ENCODE measurements at regions not wholly inside any gene's neighbourhood (a gene's known extent, or its start where the extent isn't known, plus 50 kb on each side); places are given as distances from the start of the nearest gene placed in this dataset.

DNA sequence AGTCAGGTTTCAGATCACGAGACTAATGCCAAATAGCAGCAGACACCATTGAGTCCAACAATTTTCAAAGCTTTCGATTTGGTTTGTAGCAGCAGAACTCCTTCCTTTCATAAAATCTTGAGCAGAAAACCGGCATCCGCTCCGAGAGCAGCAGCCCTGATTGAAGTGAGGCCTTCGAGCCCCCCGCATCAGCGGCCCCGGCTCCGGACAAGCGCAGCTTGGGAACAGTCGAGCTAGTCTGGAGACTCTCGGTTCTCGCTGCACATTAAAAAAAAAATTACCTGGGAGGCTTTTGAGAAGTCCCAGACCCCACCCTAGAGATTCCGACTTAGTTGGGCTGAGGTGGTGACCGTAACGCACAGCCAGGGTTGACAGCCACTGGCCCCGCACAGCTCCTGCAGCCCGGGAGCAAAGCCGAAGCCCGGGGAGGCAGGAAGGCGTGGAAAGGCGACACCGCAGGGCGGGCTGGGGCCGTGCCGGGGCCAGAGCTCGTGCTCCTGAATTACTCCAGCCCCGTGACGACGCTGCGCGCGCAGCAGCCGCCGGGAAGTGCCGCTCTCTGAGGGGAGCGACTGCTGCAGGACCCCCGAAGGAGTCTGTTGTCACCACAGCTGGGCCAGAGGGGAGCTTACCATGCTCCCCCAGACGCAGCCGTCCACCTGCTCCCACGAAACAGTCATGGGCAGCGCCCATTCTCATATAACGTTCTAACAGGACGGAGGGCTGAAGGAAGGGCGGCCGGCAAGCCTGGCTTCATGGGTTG is 57.8 kb downstream of the SPATA19 start:
- DNase-seq: no peak

DNA sequence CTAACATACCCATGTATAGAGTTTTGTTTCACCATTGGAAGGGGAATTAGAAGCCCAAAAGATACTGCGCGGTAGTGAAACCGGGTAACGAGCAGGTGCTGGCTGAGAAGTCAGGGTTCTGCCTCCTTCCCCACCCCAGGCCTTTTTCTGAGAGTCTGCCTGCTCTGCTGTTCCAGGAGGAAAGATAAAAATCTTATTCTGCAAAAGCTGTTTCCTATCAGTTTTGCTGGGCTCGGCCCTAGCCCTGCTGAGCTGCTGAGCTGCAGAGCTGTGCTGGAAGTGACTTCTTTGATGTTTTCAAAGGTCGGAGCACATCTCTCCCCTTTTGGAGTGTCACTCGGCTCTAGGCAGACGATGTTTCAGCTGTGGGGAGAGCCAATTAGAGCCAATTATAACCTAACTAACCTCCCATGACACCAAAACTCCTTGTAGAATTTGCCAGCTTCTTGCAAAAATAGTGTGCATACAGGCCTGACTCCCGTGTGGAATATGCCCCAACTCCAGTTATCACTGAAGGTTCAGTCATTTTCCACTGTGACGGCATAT is 59.4 kb downstream of the SPATA19 start:
- no peak for DNase-seq

DNA sequence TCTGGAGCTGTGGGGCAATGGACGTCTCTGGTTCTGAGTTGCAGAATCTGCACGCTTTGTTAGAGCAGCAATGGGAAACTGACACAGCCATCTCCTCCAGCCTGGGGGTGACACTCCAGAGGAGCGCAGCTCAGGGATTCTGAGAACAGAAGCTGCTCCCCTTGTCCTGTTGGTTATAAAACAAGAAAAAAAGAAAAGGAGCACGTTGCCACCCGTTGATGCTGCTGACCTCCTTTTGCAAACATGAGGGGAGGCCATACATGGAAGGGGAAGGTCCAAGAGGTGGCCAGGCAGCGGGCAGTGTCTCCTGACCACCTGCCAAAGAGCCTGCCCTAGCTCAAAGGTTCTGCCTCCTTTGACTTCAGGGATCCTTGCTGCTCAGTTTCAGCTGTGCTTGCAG is 61.0 kb downstream of the SPATA19 start:
- no peak for DNase-seq

DNA sequence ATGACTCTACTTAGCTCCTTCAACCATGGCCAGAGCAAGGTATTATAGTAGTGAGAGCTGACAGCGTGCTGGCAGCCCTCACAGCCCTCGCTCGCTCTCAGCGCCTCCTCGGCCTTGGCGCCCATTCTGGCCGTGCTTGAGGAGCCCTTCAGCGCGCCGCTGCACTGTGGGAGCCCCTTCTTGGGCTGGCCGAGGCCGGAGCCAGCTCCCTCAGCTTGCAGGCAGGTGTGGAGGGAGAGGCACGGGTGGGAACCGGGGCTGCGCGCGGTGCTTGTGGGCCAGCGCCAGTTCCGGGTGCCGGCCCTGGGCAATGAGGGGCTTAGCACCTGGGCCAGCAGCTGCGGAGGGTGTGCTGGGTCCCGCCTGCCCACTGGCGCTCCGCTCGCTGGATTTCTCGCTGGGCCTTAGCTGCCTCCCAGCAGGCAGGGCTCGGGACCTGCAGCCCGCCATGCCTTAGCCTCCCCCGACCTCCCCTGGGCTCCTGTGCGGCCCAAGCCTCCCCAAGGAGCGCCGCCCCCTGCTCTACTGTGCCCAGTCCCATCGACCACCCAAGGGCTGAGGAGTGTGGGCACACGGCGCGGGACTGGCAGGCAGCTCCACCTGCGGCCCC is 63.1 kb downstream of the SPATA19 start:
- no peak for DNase-seq

DNA sequence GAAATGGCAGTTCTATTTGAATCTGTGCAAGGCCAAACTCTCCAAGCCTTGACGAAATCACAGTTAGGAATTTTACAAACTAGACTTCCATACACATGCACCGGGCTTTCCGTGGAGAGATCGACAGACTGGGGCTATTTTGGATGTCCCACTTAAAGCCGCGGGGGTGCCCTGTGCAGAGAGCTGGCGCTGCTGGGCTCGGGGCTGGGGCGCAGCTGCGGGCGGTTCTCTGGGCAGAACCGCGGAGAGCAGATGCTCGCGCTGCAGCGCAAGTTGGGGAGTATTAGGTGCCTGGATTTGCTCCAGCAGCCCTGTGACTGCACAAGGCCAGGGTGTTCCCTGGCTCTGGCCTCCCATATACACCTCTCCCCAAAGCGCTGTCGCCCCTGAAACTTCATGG is 67.2 kb downstream of the SPATA19 start:
- no peak for DNase-seq

DNA sequence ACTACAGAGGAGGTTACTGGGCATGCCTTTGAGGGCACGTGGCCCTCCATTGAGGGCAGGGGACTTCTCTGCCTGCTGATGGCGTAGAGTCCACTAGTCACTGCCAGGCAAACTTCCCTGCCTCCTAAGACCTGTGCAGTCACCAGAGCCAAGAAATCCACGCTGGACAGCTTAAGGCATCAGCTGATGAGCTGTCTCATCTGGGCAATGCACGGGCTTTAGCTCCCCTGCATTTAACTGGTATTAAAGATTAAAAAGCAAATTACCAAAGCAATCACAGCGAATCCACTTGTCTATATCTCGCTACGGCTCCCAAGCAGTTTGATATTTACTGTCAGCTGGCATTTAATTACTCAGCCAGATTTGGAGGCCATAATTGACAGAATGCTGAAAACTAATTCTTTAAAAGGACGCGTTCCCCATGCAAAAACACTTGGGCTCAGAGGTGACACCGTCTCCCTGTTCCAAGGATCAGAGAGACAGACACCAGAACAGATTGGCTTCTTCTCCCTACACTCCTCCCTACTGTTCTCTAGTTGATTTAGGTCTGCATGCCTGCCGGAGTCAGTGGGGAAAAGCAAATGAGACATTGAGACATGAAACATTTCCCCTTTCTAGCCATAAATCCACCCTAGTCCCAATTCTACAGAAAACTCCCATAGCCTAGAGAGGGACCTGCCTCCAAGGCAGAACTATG is 68.5 kb downstream of the SPATA19 start:
- DNase-seq: no peak

DNA sequence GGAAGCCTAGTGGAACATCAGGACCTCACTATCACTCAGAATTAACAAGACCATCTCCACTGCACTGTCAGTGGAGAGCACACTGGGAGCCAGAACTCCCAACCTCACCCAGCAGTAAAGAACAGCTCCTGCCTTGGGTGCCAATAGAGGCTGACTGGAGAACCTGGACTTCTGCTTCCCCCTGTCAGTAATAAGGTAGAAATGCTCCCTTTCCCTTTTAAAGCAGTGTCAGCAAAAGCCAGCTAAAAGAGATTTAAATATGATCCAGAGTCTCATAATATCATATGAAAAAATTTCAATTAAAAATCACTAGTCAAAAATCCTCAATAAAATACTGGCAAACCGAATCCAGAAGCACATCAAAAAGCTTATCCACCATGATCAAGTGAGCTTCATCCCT is 82.8 kb downstream of the SPATA19 start:
- DNase-seq: no peak

DNA sequence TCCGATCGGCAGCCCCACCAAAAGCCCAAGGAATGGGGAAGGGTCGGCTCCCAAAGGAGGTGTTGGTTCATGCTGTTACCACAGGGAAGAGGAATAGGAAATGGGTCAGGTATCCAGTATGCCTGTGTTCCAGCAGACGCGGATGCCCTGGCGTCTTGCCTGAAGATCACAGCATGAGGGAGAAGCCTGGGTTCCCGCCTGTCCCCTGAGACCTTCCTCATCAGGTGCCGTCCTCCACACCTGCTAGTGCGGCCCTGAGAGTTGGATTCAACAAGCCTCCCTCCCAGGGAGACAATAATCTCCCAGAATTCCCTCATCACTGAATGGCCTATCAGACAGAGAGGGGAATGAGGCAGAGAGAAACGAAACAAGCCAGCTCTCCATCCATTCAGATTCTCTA is 92.2 kb downstream of the SPATA19 start:
- DNase-seq: no peak

DNA sequence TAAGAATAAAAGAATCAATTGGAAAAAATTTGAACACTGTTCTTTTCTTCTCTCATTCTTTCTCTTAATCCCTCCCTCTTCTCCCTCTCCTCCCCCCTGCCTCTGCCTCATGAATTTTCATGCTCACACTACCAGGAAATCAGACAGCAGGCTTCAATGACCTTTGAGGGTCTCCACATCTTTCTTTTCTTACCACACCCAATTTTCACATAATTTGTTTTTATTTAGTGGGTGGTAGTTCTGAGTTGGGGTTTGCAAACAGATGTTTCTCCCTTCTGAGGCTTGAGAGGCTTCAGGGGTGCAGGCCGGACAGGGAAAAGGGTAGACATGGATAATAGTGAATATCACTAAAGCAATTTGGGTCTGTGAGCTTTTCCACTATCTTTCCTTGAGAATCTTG is 95.5 kb downstream of the SPATA19 start:
- no peak for DNase-seq

DNA sequence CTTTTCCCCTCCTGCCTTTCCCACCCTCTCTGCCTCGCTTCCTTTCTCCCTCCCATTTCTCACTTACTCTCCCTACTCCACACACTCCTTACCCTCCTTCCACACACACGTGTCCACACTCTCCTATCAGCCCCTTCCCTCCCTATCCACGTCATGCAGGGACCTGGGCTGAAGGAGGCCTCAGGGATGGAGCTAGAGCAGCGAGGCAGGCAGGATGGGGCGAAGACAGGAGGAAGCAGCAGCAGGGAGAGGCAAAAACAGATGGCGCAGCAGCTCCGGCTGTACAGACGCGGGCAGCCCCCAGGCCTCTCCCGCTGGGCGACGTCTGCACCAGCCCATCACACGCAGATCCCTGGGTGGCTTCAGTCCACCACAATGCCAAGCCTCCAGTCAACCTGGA is 97.9 kb downstream of the SPATA19 start:
- no peak for DNase-seq

DNA sequence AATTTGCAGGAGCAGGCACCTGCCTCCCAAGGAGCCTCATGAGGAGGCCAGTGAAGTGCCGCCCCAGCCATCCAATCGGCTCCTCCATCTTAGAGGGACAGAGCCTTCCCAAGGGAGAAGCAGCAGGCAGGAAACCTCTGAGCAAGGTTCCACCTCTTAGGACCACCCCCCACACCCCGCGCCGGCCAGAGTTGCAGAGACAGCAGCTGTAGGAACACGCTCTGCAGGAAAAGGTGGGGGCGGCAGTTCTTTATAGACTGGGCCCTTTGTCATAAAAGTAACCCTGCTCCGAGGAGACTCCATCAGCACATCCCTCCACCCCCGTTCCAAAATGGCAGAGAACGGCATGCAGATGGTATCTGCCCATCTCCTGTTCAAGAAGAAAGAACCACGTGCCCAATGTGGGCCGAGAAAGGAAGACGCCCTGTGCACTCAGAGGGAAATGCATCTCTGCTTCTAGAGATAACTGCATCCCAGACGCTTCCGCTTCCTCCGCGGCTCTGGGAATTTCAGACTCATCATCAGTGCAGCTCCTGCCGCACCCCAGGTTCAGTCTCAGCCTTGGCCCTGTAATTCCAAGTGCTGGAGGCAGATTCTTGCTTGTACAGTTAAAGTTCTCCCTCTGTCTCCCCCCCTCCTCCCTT is 98.5 kb downstream of the SPATA19 start:
- DNase-seq: no peak

DNA sequence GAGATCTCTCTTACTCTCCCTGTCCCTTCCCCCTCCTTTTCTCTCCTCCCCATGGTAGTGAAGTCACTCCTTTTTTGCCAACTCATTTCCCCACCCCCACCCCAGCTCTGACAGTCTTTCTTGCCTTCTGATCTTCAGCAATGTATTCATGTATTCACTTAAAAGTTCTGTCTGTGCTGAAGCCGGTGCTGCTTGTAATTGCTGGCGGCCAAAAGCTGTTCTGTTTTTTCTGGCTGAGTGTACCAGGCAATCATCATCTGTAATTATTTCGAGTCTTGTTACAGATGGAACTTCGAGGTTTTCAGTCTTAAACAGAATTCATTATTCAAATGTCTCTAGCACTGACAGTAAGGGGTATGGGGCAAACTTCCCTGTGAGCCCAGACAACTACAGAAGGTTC is 99.5 kb downstream of the SPATA19 start:
- no peak for DNase-seq

DNA sequence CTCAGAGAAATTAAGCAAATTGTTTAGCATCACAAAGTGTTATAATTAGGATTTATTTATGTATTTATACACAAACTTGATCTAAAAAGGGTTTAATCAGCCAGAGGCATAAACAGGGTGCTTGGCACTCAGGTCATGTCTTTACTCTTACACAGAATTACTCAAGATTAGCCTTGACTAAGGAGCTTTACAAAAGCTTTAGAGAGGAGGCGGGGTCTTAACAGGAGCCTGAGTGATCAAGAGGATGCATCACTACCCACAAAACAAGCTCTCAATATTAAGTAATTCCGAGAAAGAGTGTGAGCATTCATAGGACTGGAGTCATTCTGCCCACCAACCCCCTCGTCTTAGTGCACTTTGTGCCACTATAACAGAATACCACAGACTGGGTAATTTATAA is 103.0 kb downstream of the SPATA19 start:
- DNase-seq: no peak

DNA sequence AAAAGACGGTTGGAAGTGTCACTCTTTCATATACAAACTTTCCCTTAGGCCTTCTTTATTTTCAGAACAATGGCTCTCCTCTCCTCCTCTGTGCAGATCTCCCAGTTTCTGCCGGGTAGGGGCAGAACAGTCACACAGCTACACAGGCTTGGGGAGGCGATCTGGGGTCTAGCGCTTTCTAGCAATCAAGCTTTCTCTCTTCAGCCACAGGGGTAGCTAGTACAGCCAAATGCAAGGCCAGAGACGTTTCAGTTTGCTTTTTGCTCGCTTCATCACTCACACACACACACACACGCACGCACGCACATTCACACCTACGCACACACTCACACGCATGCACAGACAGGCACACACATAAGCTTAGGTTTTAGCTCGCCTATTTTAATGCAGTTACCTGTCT is 104.3 kb downstream of the SPATA19 start:
- DNase-seq: no peak

DNA sequence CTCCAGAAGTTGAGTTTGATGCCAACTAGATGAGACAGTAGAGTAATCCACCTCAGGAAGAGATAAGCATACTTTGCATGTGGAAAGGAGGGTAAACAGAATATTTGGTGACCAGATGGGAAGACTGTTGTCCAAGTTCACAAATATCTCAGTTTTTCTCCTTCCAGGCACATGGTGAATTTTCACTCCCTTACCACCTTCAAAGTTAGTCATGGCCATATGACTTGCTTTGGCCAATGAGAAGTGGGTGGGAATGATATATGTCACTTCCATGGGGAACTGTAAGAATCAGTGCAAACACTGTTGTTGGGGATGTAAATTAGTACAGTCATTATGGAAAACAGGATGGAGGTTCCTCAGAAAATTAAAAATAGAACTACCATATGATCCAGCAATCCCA is 105.8 kb downstream of the SPATA19 start:
- DNase-seq: no peak

DNA sequence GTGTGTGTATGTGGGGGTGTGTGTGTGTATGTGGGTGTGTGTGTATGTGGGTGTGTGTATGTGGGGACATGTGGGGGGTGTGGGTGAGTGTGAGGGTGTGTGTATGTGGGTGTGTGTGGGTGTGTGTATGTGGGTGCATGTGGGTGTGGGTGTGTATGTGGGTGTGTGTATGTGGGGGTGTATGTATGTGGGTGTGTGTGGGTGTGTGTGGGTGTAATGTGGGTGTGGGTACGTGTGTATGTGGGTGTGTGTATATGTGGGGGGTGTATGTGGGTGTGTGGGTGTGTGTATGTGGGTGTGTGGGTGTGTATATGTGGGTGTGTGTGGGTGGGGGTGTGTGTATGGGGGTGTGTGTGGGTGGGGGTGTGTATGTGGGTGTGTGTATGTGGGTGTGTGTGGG is 106.7 kb downstream of the SPATA19 start:
- DNase-seq: no peak

DNA sequence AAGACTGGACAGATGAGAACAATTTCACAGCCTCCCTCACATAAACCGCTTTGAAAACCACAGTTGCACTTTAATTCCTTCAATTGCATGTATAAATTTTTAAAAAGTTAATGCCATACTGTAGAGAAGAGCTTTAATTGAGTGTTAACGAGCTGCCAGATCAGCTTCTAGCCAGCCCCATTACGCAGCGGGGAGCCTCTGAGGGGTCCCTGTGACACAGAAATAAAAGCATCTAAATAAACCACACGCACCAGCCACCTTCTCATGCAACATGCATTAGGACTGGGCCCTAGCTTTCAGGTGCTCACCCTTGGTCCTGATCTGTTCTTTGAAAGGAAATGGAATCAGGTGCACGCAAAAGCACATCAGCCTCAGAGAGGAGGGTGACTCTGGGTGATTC is 111.7 kb downstream of the SPATA19 start:
- no peak for DNase-seq

DNA sequence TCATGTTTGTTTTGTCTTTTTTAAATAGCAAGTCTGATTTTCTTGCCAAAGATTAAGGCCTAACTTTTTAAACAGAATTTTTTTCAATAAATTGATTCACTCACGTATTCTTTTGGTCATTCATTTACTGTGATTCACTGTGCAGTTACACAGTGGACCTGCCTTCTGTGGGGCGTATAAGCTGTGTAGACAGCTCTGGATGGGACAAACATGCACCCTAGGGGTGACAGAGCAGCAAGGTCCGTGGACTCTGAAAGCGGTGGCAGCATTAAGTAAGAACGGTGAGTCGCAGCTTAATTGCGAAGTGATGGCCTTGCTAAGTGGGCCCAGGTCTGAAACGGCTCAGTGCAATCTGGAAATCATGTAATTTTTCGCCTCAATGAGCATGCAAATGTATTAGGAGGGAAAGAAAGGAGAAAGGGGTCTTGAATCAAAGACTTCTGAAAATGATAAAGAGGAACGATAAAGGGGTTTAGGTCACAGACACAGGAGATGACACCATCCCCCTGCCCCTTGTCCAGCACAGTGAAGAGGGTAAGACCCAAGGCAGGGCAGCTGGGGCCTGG is 113.1 kb downstream of the SPATA19 start:
- no peak for DNase-seq

DNA sequence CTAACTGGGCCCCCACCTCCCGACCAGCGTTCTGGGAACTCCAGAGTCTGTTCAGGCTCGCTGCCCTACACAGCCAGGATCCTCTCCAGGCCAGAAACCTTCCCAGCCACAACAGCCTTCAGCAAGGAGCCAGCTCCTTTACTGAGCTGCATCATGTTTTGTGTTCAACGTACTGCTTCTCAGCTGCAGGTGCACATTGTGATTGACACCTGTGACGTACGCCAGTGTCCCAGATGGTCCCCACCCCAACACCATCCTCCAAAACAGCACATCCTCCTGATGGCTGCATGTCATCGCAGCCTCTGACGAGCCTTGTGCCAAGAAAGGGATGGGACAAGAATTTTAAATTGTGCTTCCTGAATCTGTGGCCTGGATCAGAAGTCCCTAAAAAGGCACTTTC is 117.5 kb downstream of the SPATA19 start:
- no peak for DNase-seq

DNA sequence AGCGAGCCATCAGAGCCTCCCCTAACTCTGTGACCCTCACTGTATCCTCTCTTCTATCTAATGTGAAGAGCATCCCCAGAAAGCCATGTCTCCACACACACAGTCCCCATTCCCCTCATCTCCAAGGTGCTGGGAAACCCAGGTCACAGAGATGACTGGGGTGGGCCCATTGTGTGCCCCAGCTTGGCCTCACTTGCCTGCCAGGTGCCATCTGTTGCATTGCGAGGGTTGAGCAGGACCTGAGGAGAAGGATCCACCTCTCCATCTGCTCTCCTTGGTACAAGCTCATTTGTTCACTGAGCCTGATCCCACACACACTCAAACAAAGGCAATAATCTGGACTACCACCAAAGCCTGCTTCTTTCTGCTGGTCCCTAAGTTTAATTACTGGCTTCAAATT is 118.8 kb downstream of the SPATA19 start:
- DNase-seq: no peak

DNA sequence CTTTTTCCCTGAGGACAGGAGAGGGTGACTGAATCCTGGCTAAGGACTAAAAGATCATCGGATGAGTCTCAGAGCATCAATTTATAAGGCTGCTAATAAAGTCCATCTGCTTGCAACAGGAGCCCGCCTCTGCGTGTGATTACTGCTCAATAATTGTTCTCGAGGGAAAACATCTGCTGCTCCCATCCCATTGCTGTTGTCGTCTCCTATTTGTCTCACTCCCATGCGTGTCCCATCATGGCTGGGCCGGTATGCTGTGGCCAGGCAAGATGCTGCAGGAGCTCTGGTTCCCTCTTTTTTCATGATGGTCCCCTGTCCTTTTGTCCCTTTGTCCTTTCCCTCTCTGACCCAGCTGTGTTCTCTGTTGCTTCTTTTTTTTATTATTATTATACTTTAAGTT is 121.2 kb downstream of the SPATA19 start:
- peak; percentile 28 for DNase-seq

DNA sequence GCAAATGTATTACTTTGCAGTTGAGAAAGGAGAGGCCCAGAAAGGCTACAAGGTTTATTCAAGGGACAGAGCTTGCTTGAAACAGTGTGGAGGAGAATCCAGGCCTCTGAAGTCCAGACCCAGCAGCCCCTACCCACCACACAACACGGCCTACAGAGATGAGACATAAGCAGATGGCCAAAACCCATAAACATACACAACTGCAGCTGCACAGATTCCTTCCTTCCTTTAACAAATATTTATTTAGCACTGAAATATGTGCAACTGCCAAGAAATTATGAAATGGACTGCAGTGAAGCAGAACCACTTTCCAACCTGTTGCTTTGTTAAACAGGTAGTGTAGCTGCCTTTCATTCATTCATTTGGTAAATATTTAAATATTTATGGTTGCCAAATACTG is 122.3 kb downstream of the SPATA19 start:
- peak; percentile 99 for DNase-seq

DNA sequence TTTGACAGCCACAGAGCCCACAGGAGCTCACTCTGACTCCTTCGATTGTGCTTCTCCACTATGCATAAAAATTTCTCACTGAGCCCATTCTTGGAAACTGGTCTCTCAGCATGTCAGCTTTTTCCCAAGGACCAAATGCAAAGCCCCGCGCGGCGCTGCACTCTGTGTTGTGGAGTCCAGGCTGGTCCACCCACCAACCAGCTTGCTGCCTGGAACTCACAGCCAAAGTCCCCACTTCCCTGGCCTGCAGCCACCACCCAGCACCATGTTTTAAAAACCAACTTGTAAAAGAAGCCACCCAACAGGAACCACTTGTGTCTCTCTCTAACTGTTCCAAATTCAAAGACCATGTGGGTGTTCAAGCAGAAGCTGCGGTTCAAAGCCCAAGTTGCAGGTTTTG is 124.4 kb downstream of the SPATA19 start:
- DNase-seq: no peak
